ENCODE measurements at regions not wholly inside any gene's neighbourhood (a gene's known extent, or its start where the extent isn't known, plus 50 kb on each side); places are given as distances from the start of the nearest gene placed in this dataset.

GRCh38 chr13:53719281-53719680 lies 690.7 kb downstream of the OLFM4 start:
- DNase-seq (no peak), ATAC-seq (no peak)
- intact Hi-C loops (cut with DNase I, micrococcal nuclease), result no loop called here

GRCh38 chr13:53732664-53733063 lies 704.1 kb downstream of the OLFM4 start:
- no peak for DNase-seq
- ATAC-seq, result no peak
- intact Hi-C loops (cut with DNase I, micrococcal nuclease), result no loop called here

- intact Hi-C loops (cut with DNase I, micrococcal nuclease), result no loop called here
- no peak for ATAC-seq
- no peak for DNase-seq
These were observed 715.3 kb downstream of the OLFM4 start for GRCh38 chr13:53743906-53744305.

GRCh38 chr13:53747825-53748224 lies 719.2 kb downstream of the OLFM4 start:
- intact Hi-C loops (cut with DNase I, micrococcal nuclease), result no loop called here
- DNase-seq, result no peak
- no peak for ATAC-seq

- intact Hi-C loops (cut with DNase I, micrococcal nuclease), result no loop called here
- DNase-seq, result no peak
- no peak for ATAC-seq
These were observed 720.7 kb downstream of the OLFM4 start for GRCh38 chr13:53749306-53749705.

- ATAC-seq, result no peak
- no peak for DNase-seq
- intact Hi-C loops (cut with DNase I, micrococcal nuclease), result no loop called here
These were observed 730.4 kb downstream of the OLFM4 start for GRCh38 chr13:53759016-53759415.

- intact Hi-C loops (cut with DNase I, micrococcal nuclease), result no loop called here
- DNase-seq (no peak), ATAC-seq (no peak)
These were observed 747.2 kb downstream of the OLFM4 start for GRCh38 chr13:53775807-53776206.

- ATAC-seq (no peak), DNase-seq (no peak)
- intact Hi-C loops (cut with DNase I, micrococcal nuclease), result no loop called here
These were observed 750.3 kb downstream of the OLFM4 start for GRCh38 chr13:53778937-53779336.

GRCh38 chr13:53781941-53782340 lies 753.3 kb downstream of the OLFM4 start:
- intact Hi-C loops (cut with DNase I, micrococcal nuclease), result loop anchor here in 1 of 2 donors (10.0 kb wide), 1 partner anchor 537 kb away; no protein-coding TSS in a partner anchor
- ATAC-seq (no peak), DNase-seq (no peak)

GRCh38 chr13:53782488-53782961 lies 753.9 kb downstream of the OLFM4 start:
- intact Hi-C loops (cut with DNase I, micrococcal nuclease), result loop anchor here in 1 of 2 donors (10.0 kb wide), 1 partner anchor 538 kb away; no protein-coding TSS in a partner anchor
- peak in 1 of 2 donors; percentile 7 for DNase-seq
- peak; percentile 29 for ATAC-seq

GRCh38 chr13:53783471-53783870 lies 754.9 kb downstream of the OLFM4 start:
- ATAC-seq, result no peak
- intact Hi-C loops (cut with DNase I, micrococcal nuclease), result loop anchor here in 1 of 2 donors (10.0 kb wide), 1 partner anchor 539 kb away; no protein-coding TSS in a partner anchor

GRCh38 chr13:53788286-53788685 lies 759.7 kb downstream of the OLFM4 start:
- DNase-seq (no peak), ATAC-seq (no peak)
- intact Hi-C loops (cut with DNase I, micrococcal nuclease), result loop anchor here in 1 of 2 donors (10.0 kb wide), 1 partner anchor 543 kb away; no protein-coding TSS in a partner anchor

More at GRCh38 chr13:53783471-53783870, 754.9 kb downstream of the OLFM4 start:
- DNase-seq, result no peak

GRCh38 chr13:53800011-53800410 lies 771.4 kb downstream of the OLFM4 start:
- ATAC-seq (no peak), DNase-seq (no peak)
- intact Hi-C loops (cut with DNase I, micrococcal nuclease), result no loop called here

- ATAC-seq (no peak), DNase-seq (no peak)
- intact Hi-C loops (cut with DNase I, micrococcal nuclease), result no loop called here
These were observed 778.7 kb downstream of the OLFM4 start for GRCh38 chr13:53807251-53807834.

GRCh38 chr13:53821632-53822031 lies 793.0 kb downstream of the OLFM4 start:
- no peak for DNase-seq

GRCh38 chr13:53822136-53822535 lies 793.5 kb downstream of the OLFM4 start:
- ATAC-seq (no peak), DNase-seq (no peak)
- intact Hi-C loops (cut with DNase I, micrococcal nuclease), result no loop called here

More at GRCh38 chr13:53821632-53822031, 793.0 kb downstream of the OLFM4 start:
- intact Hi-C loops (cut with DNase I, micrococcal nuclease), result no loop called here
- ATAC-seq, result no peak

GRCh38 chr13:53839461-53839860 lies 810.8 kb downstream of the OLFM4 start:
- intact Hi-C loops (cut with DNase I, micrococcal nuclease), result no loop called here
- DNase-seq, result no peak
- ATAC-seq, result no peak

- DNase-seq (no peak), ATAC-seq (no peak)
- intact Hi-C loops (cut with DNase I, micrococcal nuclease), result no loop called here
These were observed 816.0 kb downstream of the OLFM4 start for GRCh38 chr13:53844473-53845146.

- DNase-seq (no peak), ATAC-seq (no peak)
- intact Hi-C loops (cut with DNase I, micrococcal nuclease), result no loop called here
These were observed 818.9 kb downstream of the OLFM4 start for GRCh38 chr13:53847502-53847901.

- intact Hi-C loops (cut with DNase I, micrococcal nuclease), result no loop called here
- no peak for ATAC-seq
- no peak for DNase-seq
These were observed 819.9 kb downstream of the OLFM4 start for GRCh38 chr13:53848366-53848961.
